ENCODE measurements at regions not wholly inside any gene's neighbourhood (a gene's known extent, or its start where the extent isn't known, plus 50 kb on each side); places are given as distances from the start of the nearest gene placed in this dataset.

DNA sequence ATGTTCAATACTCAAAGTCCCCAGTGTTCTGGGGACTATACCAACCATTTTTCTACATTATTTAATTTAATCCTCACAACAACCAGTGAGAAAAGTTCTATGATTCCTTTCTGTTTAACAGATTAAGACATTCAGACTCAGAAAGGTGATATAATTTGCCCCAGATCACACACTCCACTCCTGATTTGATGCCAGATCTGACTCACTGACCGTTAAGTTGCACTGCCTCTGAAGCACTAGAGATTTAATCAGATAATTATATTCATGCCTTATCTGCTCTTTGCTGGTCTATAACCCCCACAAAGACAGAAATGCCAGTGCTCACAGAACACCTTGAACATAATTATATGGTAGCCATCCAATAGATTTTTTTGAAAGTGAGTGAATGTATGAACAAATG is 501.0 kb downstream of the IGSF11 start:
- no peak for TF ChIP-seq POLR2A (IDR thresholded peaks at IDR 0.05)
- TF ChIP-seq, protein P1, sequence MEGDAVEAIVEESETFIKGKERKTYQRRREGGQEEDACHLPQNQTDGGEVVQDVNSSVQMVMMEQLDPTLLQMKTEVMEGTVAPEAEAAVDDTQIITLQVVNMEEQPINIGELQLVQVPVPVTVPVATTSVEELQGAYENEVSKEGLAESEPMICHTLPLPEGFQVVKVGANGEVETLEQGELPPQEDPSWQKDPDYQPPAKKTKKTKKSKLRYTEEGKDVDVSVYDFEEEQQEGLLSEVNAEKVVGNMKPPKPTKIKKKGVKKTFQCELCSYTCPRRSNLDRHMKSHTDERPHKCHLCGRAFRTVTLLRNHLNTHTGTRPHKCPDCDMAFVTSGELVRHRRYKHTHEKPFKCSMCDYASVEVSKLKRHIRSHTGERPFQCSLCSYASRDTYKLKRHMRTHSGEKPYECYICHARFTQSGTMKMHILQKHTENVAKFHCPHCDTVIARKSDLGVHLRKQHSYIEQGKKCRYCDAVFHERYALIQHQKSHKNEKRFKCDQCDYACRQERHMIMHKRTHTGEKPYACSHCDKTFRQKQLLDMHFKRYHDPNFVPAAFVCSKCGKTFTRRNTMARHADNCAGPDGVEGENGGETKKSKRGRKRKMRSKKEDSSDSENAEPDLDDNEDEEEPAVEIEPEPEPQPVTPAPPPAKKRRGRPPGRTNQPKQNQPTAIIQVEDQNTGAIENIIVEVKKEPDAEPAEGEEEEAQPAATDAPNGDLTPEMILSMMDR (IDR thresholded peaks at IDR 0.05) = no peak
- TF ChIP-seq EP300 (IDR thresholded peaks at IDR 0.05) = no peak
